ENCODE measurements at regions not wholly inside any gene's neighbourhood (a gene's known extent, or its start where the extent isn't known, plus 50 kb on each side); places are given as distances from the start of the nearest gene placed in this dataset.

DNA sequence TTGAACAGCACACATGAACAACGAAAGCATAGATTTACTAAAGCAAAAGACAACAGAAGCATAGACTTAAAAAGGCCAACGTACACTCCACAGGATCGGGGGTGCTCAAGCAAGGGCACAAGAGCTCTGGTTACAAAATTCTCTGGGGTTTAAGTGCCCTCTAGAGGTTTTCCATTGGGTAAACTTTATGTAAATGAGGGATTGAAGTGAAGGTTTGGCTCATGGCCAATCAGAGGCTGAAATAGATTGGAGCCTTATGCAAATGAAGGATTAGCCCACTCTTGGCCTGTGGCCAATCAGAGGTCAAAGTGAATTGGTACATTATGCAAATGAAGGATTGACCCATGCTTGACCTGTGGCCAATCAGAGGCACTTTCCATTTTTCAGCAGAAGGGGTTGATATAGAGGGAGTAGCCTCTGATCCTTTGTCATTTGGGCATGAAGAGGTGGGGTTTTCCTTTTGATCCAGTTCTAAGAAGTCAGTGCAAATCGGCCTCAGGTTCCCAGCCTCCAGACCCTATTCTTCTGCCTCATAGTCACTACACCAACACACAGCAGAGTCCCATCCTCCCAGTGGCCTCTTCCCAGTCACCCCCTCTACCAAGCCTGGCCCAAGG, 244.9 kb downstream of the THBS2 start:
- TF ChIP-seq CTCF (IDR thresholded peaks at IDR 0.05) (no peak), POLR2A (IDR thresholded peaks at IDR 0.05) (no peak)

Data from tibial nerve (tissue), 3 donors.